Right hindlimb (tissue), 1 donor: ENCODE measurements at regions not wholly inside any gene's neighbourhood (a gene's known extent, or its start where the extent isn't known, plus 50 kb on each side); places are given as distances from the start of the nearest gene placed in this dataset.

Source experiments
- DNase-seq: peaks from one replicate; pipeline ENCODE4 v3.0.0-alpha.2; 2018

GRCh38 chr9:87290241-87291052 lies 207.2 kb upstream of the DAPK1 start:
- DNase-seq = no peak

GRCh38 chr9:87292449-87293191 lies 205.0 kb upstream of the DAPK1 start:
- DNase-seq = no peak

- peak; percentile 35 for DNase-seq
Observed at GRCh38 chr9:87294126-87294525, 203.5 kb upstream of the DAPK1 start.

GRCh38 chr9:87300915-87301314 lies 196.8 kb upstream of the DAPK1 start:
- DNase-seq = peak; percentile 50

- DNase-seq = peak; percentile 64
Observed at GRCh38 chr9:87301371-87301770, 196.3 kb upstream of the DAPK1 start.

GRCh38 chr9:87305151-87305550 lies 192.5 kb upstream of the DAPK1 start:
- no peak for DNase-seq

- DNase-seq = no peak
Observed at GRCh38 chr9:87306006-87306405, 191.7 kb upstream of the DAPK1 start.

GRCh38 chr9:87307848-87308247 lies 189.8 kb upstream of the DAPK1 start:
- no peak for DNase-seq

- no peak for DNase-seq
Observed at GRCh38 chr9:87309236-87309635, 188.4 kb upstream of the DAPK1 start.

- DNase-seq = no peak
Observed at GRCh38 chr9:87310827-87311523, 186.7 kb upstream of the DAPK1 start.

- DNase-seq = no peak
Observed at GRCh38 chr9:87319656-87320055, 178.0 kb upstream of the DAPK1 start.

GRCh38 chr9:87320146-87320884 lies 177.4 kb upstream of the DAPK1 start:
- DNase-seq = no peak

GRCh38 chr9:87322840-87323635 lies 174.6 kb upstream of the DAPK1 start:
- DNase-seq = no peak

GRCh38 chr9:87323928-87324327 lies 173.7 kb upstream of the DAPK1 start:
- no peak for DNase-seq

- DNase-seq = no peak
Observed at GRCh38 chr9:87324613-87325194, 173.0 kb upstream of the DAPK1 start.

- no peak for DNase-seq
Observed at GRCh38 chr9:87327575-87328125, 170.0 kb upstream of the DAPK1 start.

GRCh38 chr9:87333802-87334201 lies 163.9 kb upstream of the DAPK1 start:
- no peak for DNase-seq

- DNase-seq = no peak
Observed at GRCh38 chr9:87334366-87334765, 163.3 kb upstream of the DAPK1 start.

GRCh38 chr9:87336407-87336806 lies 161.3 kb upstream of the DAPK1 start:
- no peak for DNase-seq

GRCh38 chr9:87336914-87337333 lies 160.7 kb upstream of the DAPK1 start:
- no peak for DNase-seq
